Choroid plexus epithelial cell (primary cell): ENCODE measurements at regions not wholly inside any gene's neighbourhood (a gene's known extent, or its start where the extent isn't known, plus 50 kb on each side); places are given as distances from the start of the nearest gene placed in this dataset.

Experiments used
- DNase-seq: peaks from one replicate; pipeline ENCODE4 v3.0.0-alpha.2; 2010; ENCODE audit warnings: low read depth
- H3K4me3 ChIP-seq: 2 replicates; pipeline ENCODE4 v1.5.1; 2011; ENCODE audit warnings: low read depth, mild to moderate bottlenecking, control low read depth, low read length, moderate library complexity
- CTCF ChIP-seq: conservative IDR thresholded peaks from 2 replicates; pipeline ENCODE4 v1.5.1; 2011; ENCODE audit warnings: low read depth, mild to moderate bottlenecking, control low read depth, inconsistent platforms, low read length, moderate library complexity

- no peak for TF ChIP-seq CTCF
- no peak for DNase-seq
- H3K4me3 ChIP-seq: no peak overlapping the region
These were observed 183.1 kb downstream of the SALL1 start for GRCh38 chr16:50967827-50968612.

DNA sequence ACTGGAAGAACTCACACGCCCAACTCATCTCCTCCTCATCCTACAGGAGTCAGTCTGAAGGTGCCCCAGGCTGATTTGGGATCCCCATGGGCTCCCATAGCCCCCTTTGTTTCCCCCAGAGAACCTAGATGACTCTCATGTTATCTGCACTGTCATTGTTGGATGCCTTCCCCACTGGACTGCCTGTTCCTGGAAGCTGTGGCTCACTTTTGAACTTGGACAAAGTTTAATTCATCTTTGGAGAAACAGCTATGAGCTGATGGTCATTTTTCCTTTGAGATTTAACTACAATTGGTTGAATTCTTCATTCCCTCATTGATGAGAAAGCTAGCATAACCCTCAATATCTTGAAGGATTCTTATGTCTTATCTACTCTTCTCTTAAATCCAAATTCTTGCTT lies 186.6 kb downstream of the SALL1 start:
- H3K4me3 ChIP-seq: no peak overlapping the region
- no peak for TF ChIP-seq CTCF
- no peak for DNase-seq

DNA sequence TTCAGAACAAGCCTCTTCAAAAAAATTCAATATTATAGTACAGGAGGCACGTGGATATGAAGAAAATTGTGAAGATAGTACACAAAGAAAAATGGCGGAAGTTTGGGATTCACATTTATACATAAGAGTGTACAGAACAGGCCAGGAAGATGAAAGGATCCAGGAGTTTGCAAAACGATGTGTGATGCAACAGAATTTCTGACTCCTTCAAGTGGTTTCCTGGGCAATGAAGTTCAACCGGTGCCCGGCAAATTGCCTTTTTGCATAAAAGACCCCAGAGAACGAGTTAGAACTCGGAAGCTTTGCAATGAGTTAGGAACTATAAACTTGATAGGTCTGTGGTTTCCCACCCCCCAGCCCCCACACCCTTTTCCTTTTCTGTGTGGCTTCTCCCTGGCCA lies 189.1 kb downstream of the SALL1 start:
- DNase-seq: no peak
- H3K4me3 ChIP-seq: no peak overlapping the region
- no peak for TF ChIP-seq CTCF

DNA sequence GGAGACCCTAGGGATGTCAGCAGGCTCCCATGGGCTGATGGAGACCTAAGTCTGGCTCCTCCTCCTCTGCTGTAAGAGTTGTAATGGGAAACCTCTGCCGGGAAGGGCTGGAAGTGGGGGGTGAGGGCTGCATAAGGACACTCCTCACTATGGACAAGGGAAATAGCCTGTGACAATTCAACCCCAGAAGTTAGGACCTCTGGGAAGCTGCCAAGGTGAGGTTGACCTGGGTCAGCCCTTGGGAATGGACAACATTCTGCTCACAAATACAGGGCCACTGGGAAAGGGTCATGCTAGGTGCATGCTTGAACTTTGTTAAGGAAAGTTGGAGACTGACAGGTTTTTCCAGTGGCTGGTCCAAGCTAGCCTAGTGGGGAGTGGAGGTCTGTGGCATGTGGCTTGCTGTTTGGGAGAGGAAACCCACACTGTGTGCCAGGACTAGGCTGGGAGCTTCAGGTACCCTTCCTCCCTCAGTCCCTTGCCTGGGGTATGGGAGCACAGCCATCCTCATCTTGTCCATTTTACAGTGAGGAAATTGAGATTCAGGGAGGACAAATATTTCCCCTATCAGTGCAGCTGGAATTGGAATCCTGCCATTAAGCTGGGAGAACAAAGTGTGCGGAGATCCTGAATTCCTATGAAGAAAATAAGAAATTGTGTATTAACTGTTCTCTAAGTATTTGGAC lies 190.4 kb downstream of the SALL1 start:
- TF ChIP-seq CTCF: no peak
- no peak for DNase-seq
- H3K4me3 ChIP-seq: no peak overlapping the region

GRCh38 chr16:50957056-50957455 lies 194.0 kb downstream of the SALL1 start:
- DNase-seq: no peak
- TF ChIP-seq CTCF: no peak
- no peak overlapping the region for H3K4me3 ChIP-seq

DNA sequence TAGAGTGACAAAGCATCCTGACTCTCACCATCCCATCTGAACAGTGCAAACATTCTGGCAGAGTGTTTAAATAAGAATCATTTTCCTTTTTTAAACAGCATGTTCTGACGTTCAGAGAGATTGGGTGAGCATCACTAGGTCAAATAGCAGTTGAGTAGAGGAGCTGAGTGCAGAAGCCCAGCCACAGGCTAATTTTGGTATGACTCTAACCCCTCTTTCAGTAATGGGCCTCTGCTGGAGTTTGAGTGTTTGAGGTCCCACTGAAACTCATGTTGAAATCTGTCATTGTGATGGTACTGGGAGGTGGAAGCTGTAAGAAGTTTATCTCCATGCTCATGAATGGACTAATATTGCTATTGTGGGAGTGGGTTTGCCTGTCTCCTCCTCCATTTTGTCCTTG lies 194.4 kb downstream of the SALL1 start:
- TF ChIP-seq CTCF: no peak
- no peak overlapping the region for H3K4me3 ChIP-seq
- no peak for DNase-seq

GRCh38 chr16:50955311-50955710 lies 195.8 kb downstream of the SALL1 start:
- no peak for TF ChIP-seq CTCF
- no peak overlapping the region for H3K4me3 ChIP-seq
- DNase-seq: no peak
